WTC11 (cell line): ENCODE measurements at regions not wholly inside any gene's neighbourhood (a gene's known extent, or its start where the extent isn't known, plus 50 kb on each side); places are given as distances from the start of the nearest gene placed in this dataset.

Source experiments
- ATAC-seq: fragments of 200-7000 bp; cut with Tn5 transposase; 2 replicates; pipeline ENCODE4 v1.10.0; 2021; ENCODE audit warnings: mild to moderate bottlenecking, moderate library complexity
- CTCF ChIA-PET: fragments of 300-600 bp; sonication (Branson Sonifier 250); formaldehyde crosslinking; loops from one replicate; lab custom pipeline; 2021; ENCODE audit warnings: antibody characterized with exemption; lab: Charles Lee
- POLR2A ChIA-PET: fragments of 350-600 bp; sonication (Branson Sonifier 250); formaldehyde crosslinking; loops from one replicate; lab custom pipeline; 2021; ENCODE audit warnings: antibody characterized with exemption; lab: Charles Lee
- DNase-seq: peaks from one replicate; pipeline ENCODE4 v3.0.0; 2021; ENCODE audit warnings: low spot score
- H3K27ac Mint-ChIP-seq: 2 replicates; pipeline ENCODE4 v1.8.0; 2021; ENCODE audit warnings: mixed read lengths
- H3K27me3 Mint-ChIP-seq: 2 replicates; pipeline ENCODE4 v1.8.0; 2021; ENCODE audit warnings: low read depth, mild to moderate bottlenecking, moderate library complexity, mixed read lengths
- H3K36me3 Mint-ChIP-seq: 2 replicates; pipeline ENCODE4 v1.8.0; 2021; ENCODE audit warnings: mixed read lengths
- H3K4me1 Mint-ChIP-seq: 2 replicates; pipeline ENCODE4 v1.8.0; 2022; ENCODE audit warnings: mixed read lengths
- H3K4me3 Mint-ChIP-seq: 2 replicates; pipeline ENCODE4 v1.8.0; 2021; ENCODE audit warnings: mild to moderate bottlenecking, moderate library complexity, mixed read lengths
- H3K9me3 Mint-ChIP-seq: 2 replicates; pipeline ENCODE4 v1.8.0; 2021; ENCODE audit warnings: mixed read lengths
- ATF1 ChIP-seq: sonication (generic); formaldehyde crosslinking; IDR thresholded peaks from 2 replicates; pipeline ENCODE4 v1.8.1; 2023; ENCODE audit warnings: mild to moderate bottlenecking, moderate library complexity, missing genetic modification reagents
- ATF3 ChIP-seq: sonication (generic); formaldehyde crosslinking; conservative IDR thresholded peaks from 2 replicates; pipeline ENCODE4 v1.8.1; 2022; ENCODE audit warnings: mild to moderate bottlenecking, missing genetic modification reagents
- ATF6 ChIP-seq: sonication (generic); formaldehyde crosslinking; IDR thresholded peaks from 2 replicates; pipeline ENCODE4 v1.8.1; 2023; ENCODE audit warnings: mild to moderate bottlenecking, missing genetic modification reagents
- CDX4 ChIP-seq: fragments of 250-450 bp; sonication (Bioruptor Pico); IDR thresholded peaks from 2 replicates; pipeline ENCODE4 v1.9.0; 2021; ENCODE audit warnings: moderate library complexity, mild to moderate bottlenecking, inconsistent platforms, borderline replicate concordance
- CREB1 ChIP-seq: sonication (generic); formaldehyde crosslinking; IDR thresholded peaks from 2 replicates; pipeline ENCODE4 v1.8.0; 2023; ENCODE audit warnings: mild to moderate bottlenecking, missing genetic modification reagents
- EMX1 ChIP-seq: fragments of 250-450 bp; sonication (Bioruptor Pico); IDR thresholded peaks from 2 replicates; pipeline ENCODE4 v1.8.0; 2021; ENCODE audit warnings: mild to moderate bottlenecking
- FOXK1 ChIP-seq: sonication (generic); formaldehyde crosslinking; IDR thresholded peaks from 2 replicates; pipeline ENCODE4 v1.8.0; 2022; ENCODE audit warnings: mild to moderate bottlenecking, moderate library complexity, missing genetic modification reagents
- HMGA2 ChIP-seq: fragments of 250-450 bp; sonication (Bioruptor Pico); IDR thresholded peaks from 2 replicates; pipeline ENCODE4 v1.4.0; 2021; ENCODE audit warnings: mild to moderate bottlenecking, moderate library complexity
- NFYB ChIP-seq: sonication (generic); formaldehyde crosslinking; conservative IDR thresholded peaks from 2 replicates; pipeline ENCODE4 v1.8.0; 2022; ENCODE audit warnings: low read depth, missing genetic modification reagents
- NR2C2 ChIP-seq: sonication (generic); formaldehyde crosslinking; IDR thresholded peaks from 2 replicates; pipeline ENCODE4 v1.8.0; 2022; ENCODE audit warnings: mild to moderate bottlenecking, missing genetic modification reagents
- NR3C1 ChIP-seq: sonication (generic); formaldehyde crosslinking; conservative IDR thresholded peaks from 2 replicates; pipeline ENCODE4 v1.8.1; 2023; ENCODE audit warnings: low read depth, mild to moderate bottlenecking, missing genetic modification reagents
- OVOL2 ChIP-seq: fragments of 250-450 bp; sonication (Bioruptor Pico); IDR thresholded peaks from 2 replicates; pipeline ENCODE4 v1.9.0; 2021; ENCODE audit warnings: mild to moderate bottlenecking, borderline replicate concordance
- TEAD4 ChIP-seq: sonication (generic); formaldehyde crosslinking; IDR thresholded peaks from 2 replicates; pipeline ENCODE4 v1.8.0; 2022; ENCODE audit warnings: mild to moderate bottlenecking, missing genetic modification reagents
- ZNF232 ChIP-seq: sonication (generic); formaldehyde crosslinking; IDR thresholded peaks from 2 replicates; pipeline ENCODE4 v1.8.0; 2022; ENCODE audit warnings: mild to moderate bottlenecking, missing genetic modification reagents
- ZNF263 ChIP-seq: sonication (generic); formaldehyde crosslinking; IDR thresholded peaks from 2 replicates; pipeline ENCODE4 v1.8.1; 2022; ENCODE audit warnings: low read depth, mild to moderate bottlenecking, moderate library complexity, missing genetic modification reagents
- ZNF281 ChIP-seq: sonication (generic); formaldehyde crosslinking; IDR thresholded peaks from 2 replicates; pipeline ENCODE4 v1.8.0; 2023; ENCODE audit warnings: mild to moderate bottlenecking, missing genetic modification reagents
- ZNF317 ChIP-seq: sonication (generic); formaldehyde crosslinking; IDR thresholded peaks from 2 replicates; pipeline ENCODE4 v1.8.1; 2023; ENCODE audit warnings: low read depth, mild to moderate bottlenecking, moderate library complexity, missing genetic modification reagents, borderline replicate concordance
- ZNF416 ChIP-seq: fragments of 250-450 bp; sonication (Bioruptor Pico); IDR thresholded peaks from 2 replicates; pipeline ENCODE4 v1.9.0; 2021; ENCODE audit warnings: mild to moderate bottlenecking, inconsistent platforms
- ZNF512 ChIP-seq: sonication (generic); formaldehyde crosslinking; IDR thresholded peaks from 2 replicates; pipeline ENCODE4 v1.8.1; 2022; ENCODE audit warnings: missing genetic modification reagents, borderline replicate concordance
- ZNF671 ChIP-seq: fragments of 250-450 bp; sonication (Bioruptor Pico); IDR thresholded peaks from 2 replicates; pipeline ENCODE4 v1.8.0; 2021; ENCODE audit warnings: mild to moderate bottlenecking

- TF ChIP-seq CDX4 (CRISPR knock-in tag), result no peak
- TF ChIP-seq ZNF263 (CRISPR knock-in tag), result no peak
- no peak for TF ChIP-seq NFYB (CRISPR knock-in tag)
- TF ChIP-seq ZNF671 (CRISPR knock-in tag), result no peak
Observed at GRCh38 chr22:48619721-48620120, 1208.0 kb downstream of the BRD1 start (continued).

- ATAC-seq (no peak), DNase-seq (no peak)
- H3K4me3 Mint-ChIP-seq, result no peak overlapping the region
- H3K4me1 Mint-ChIP-seq, result no peaks in the 10 kb centered on the region
- no peak overlapping the region for H3K27ac Mint-ChIP-seq
- H3K27me3 Mint-ChIP-seq, result no peaks in the 10 kb centered on the region
- no peaks in the 10 kb centered on the region for H3K9me3 Mint-ChIP-seq
- no peak for TF ChIP-seq ZNF232 (CRISPR knock-in tag)
- TF ChIP-seq ZNF512 (CRISPR knock-in tag), result no peak
- TF ChIP-seq NR2C2 (CRISPR knock-in tag), result no peak
- TF ChIP-seq ATF3 (CRISPR knock-in tag), result no peak
- no peak for TF ChIP-seq ATF1
- no peak for TF ChIP-seq TEAD4
- TF ChIP-seq ATF6 (CRISPR knock-in tag), result no peak
- TF ChIP-seq ZNF416 (CRISPR knock-in tag), result no peak
- no peak for TF ChIP-seq ZNF317 (CRISPR knock-in tag)
- no peak for TF ChIP-seq HMGA2 (CRISPR knock-in tag)
- no peak for TF ChIP-seq EMX1 (CRISPR knock-in tag)
- TF ChIP-seq ZNF281 (CRISPR knock-in tag), result no peak
- TF ChIP-seq ZNF263 (CRISPR knock-in tag), result no peak
- no peak for TF ChIP-seq OVOL2 (CRISPR knock-in tag)
- TF ChIP-seq FOXK1 (CRISPR knock-in tag), result no peak
- no peak for TF ChIP-seq CREB1 (CRISPR knock-in tag)
- no peak for TF ChIP-seq NR3C1 (CRISPR knock-in tag)
- H3K36me3 Mint-ChIP-seq, result no peaks in the 10 kb centered on the region
- ChIA-PET POLR2A (no interaction called here), CTCF (no interaction called here)
Observed at GRCh38 chr22:48618326-48618725, 1209.3 kb downstream of the BRD1 start.
